Upper lobe of right lung (tissue), 1 donor: ENCODE measurements at regions not wholly inside any gene's neighbourhood (a gene's known extent, or its start where the extent isn't known, plus 50 kb on each side); places are given as distances from the start of the nearest gene placed in this dataset.

Experiments used
- ATAC-seq: fragments of 200-7000 bp; cut with Tn5 transposase; one replicate; pipeline ENCODE4 v1.9.1; 2020; ENCODE audit warnings: mild to moderate bottlenecking, moderate library complexity
- DNase-seq: peaks from one replicate; pipeline ENCODE4 v3.0.0-alpha.2; 2020
- H3K27ac ChIP-seq: fragments of 200-600 bp; one replicate; pipeline ENCODE4 v1.8.0; 2022
- H3K27me3 ChIP-seq: fragments of 200-600 bp; one replicate; pipeline ENCODE4 v1.8.0; 2022; ENCODE audit warnings: mild to moderate bottlenecking
- H3K36me3 ChIP-seq: fragments of 200-600 bp; one replicate; pipeline ENCODE4 v1.8.0; 2022
- H3K4me1 ChIP-seq: fragments of 200-600 bp; one replicate; pipeline ENCODE4 v1.8.0; 2022
- H3K4me3 ChIP-seq: fragments of 200-600 bp; one replicate; pipeline ENCODE4 v1.8.0; 2022; ENCODE audit warnings: mild to moderate bottlenecking
- H3K9me3 ChIP-seq: fragments of 200-600 bp; one replicate; pipeline ENCODE4 v1.8.0; 2022
- CTCF ChIP-seq: fragments of 200-600 bp; IDR thresholded peaks from one replicate; pipeline ENCODE4 v1.8.0; 2022; ENCODE audit warnings: antibody characterized with exemption
- intact Hi-C: fragments of 100-400 bp; cut with DNase I; formaldehyde crosslinking; loops from one replicate; pipeline ENCODE4 v1.11.0; 2022
- donor health status: DM: no; HTN: yes; CAD: no; lungs with severe emphysema.

DNA sequence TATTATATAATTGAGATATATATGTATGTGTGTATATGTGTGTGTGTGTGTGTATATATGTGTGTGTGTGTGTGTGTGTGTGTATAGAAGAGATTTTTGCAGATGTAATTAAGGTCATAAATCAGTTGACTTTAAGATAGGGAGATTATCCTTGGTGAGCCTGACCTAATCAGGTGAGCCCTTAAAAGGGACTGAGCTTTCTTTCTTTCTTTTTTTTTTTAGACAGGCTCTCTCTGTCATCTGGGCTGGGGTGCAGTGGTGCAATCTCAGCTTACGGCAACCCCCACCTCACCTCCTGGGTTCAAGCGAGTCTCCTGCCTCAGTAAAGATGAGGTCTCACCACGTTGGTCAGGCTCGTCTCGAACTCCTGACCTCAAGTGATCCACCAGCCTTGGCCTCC is 155.1 kb upstream of the RASGEF1B start:
- no peak for ATAC-seq
- no peaks in the 10 kb centered on the region for H3K9me3 ChIP-seq
- H3K4me1 ChIP-seq = peaks cover 5% of the 10 kb centered on the region
- intact Hi-C loops = no loop called here
- no peak overlapping the region for H3K4me3 ChIP-seq
- H3K27ac ChIP-seq = no peak overlapping the region
- no peaks in the 10 kb centered on the region for H3K27me3 ChIP-seq
- DNase-seq = no peak
- no peaks in the 10 kb centered on the region for H3K36me3 ChIP-seq
- TF ChIP-seq CTCF = no peak

- intact Hi-C loops = no loop called here
- ATAC-seq (no peak), DNase-seq (no peak)
- no peak for TF ChIP-seq CTCF
- Histone ChIP-seq H3K27ac (no peak overlapping the region), H3K4me1 (no peaks in the 10 kb centered on the region), H3K36me3 (no peaks in the 10 kb centered on the region), H3K27me3 (no peaks in the 10 kb centered on the region), H3K4me3 (no peak overlapping the region), H3K9me3 (no peaks in the 10 kb centered on the region)
Measured at GRCh38 chr4:81625422-81626417, 154.0 kb upstream of the RASGEF1B start.

- TF ChIP-seq CTCF = no peak
- H3K9me3 ChIP-seq = no peaks in the 10 kb centered on the region
- no peaks in the 10 kb centered on the region for H3K4me1 ChIP-seq
- H3K27me3 ChIP-seq = no peaks in the 10 kb centered on the region
- H3K4me3 ChIP-seq = no peak overlapping the region
- ATAC-seq (no peak), DNase-seq (no peak)
- intact Hi-C loops = no loop called here
- H3K27ac ChIP-seq = no peak overlapping the region
- H3K36me3 ChIP-seq = no peaks in the 10 kb centered on the region
Measured at GRCh38 chr4:81623434-81623833, 151.7 kb upstream of the RASGEF1B start.

DNA sequence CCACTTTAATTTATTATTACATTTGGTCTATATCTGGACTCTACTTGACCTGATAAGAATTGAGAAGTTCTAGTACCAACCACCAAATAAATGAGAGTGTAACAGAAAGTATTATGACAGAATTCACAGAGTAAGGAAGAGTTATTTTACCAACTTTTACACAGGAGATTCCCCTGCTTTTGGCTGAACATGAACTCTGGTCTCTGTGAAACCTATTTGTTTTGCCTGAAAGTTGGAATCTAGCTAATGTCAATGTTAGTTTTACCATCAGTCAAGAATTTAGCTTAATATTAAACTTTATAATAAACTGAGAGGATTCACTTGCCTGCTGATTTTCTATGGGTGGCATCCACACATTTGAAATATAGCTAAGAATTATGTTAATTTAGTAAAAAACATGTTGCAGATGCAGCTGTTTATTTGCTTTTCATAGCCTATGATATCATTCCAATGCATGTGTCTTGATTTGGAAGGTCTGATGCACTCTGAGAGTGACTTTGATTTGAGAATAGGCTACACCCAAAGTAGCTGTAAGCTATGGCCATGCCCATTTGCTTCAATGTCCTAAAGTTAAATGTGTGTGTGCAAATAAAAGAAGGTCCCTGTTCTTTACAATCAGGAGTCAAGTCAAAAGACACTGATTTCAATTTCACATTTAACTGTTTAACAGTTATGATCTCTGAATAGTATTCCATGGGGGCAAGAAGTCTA is 150.9 kb upstream of the RASGEF1B start:
- DNase-seq (no peak), ATAC-seq (no peak)
- H3K27me3 ChIP-seq = no peaks in the 10 kb centered on the region
- no peak for TF ChIP-seq CTCF
- H3K4me3 ChIP-seq = no peak overlapping the region
- H3K9me3 ChIP-seq = no peaks in the 10 kb centered on the region
- no peaks in the 10 kb centered on the region for H3K4me1 ChIP-seq
- H3K36me3 ChIP-seq = no peaks in the 10 kb centered on the region
- intact Hi-C loops = no loop called here
- H3K27ac ChIP-seq = no peak overlapping the region

- Histone ChIP-seq H3K4me1 (no peaks in the 10 kb centered on the region), H3K9me3 (no peaks in the 10 kb centered on the region), H3K36me3 (no peaks in the 10 kb centered on the region), H3K27me3 (no peaks in the 10 kb centered on the region), H3K4me3 (no peak overlapping the region), H3K27ac (no peak overlapping the region)
- DNase-seq (no peak), ATAC-seq (no peak)
- no peak for TF ChIP-seq CTCF
- intact Hi-C loops = no loop called here
Measured at GRCh38 chr4:81622028-81622427, 150.3 kb upstream of the RASGEF1B start.
